ENCODE measurements at regions not wholly inside any gene's neighbourhood (a gene's known extent, or its start where the extent isn't known, plus 50 kb on each side); places are given as distances from the start of the nearest gene placed in this dataset.

DNA sequence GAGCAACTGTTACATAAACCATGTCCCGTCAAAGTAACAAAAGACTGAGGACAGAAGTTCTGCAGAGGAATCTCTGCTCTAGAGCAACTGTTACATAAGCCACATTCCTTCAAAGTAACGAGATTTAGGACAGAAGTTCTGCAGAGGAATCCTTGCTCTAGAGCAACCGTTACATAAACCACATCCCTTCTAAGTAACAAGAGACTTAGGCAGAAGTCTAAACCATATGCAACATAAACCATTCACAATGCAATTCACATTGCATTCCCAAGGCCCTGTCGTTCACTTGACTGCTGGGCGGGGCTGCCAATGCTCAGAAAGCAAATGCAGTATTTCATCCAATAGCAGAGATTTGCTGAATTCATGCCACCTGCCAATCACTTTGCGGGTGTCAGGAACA is 124.4 kb upstream of the PUDP start:
- TF ChIP-seq, protein P1, sequence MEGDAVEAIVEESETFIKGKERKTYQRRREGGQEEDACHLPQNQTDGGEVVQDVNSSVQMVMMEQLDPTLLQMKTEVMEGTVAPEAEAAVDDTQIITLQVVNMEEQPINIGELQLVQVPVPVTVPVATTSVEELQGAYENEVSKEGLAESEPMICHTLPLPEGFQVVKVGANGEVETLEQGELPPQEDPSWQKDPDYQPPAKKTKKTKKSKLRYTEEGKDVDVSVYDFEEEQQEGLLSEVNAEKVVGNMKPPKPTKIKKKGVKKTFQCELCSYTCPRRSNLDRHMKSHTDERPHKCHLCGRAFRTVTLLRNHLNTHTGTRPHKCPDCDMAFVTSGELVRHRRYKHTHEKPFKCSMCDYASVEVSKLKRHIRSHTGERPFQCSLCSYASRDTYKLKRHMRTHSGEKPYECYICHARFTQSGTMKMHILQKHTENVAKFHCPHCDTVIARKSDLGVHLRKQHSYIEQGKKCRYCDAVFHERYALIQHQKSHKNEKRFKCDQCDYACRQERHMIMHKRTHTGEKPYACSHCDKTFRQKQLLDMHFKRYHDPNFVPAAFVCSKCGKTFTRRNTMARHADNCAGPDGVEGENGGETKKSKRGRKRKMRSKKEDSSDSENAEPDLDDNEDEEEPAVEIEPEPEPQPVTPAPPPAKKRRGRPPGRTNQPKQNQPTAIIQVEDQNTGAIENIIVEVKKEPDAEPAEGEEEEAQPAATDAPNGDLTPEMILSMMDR (IDR thresholded peaks at IDR 0.05): no peak
- TF ChIP-seq POLR2A (IDR thresholded peaks at IDR 0.05): no peak

All from esophagus squamous epithelium (tissue), 4 donors.